NCI-H446 (cell line): ENCODE measurements at regions not wholly inside any gene's neighbourhood (a gene's known extent, or its start where the extent isn't known, plus 50 kb on each side); places are given as distances from the start of the nearest gene placed in this dataset.
"Not testable (repeated sequence)": the region's sequence is repeated elsewhere in the genome, so short reads cannot be mapped to it uniquely, and the experiment has no call there.

Experiments
- DNase-seq, 2 experiments: peaks; one replicate each; lab custom pipeline; 2025; lab: John Stamatoyannopoulos, UW

DNA sequence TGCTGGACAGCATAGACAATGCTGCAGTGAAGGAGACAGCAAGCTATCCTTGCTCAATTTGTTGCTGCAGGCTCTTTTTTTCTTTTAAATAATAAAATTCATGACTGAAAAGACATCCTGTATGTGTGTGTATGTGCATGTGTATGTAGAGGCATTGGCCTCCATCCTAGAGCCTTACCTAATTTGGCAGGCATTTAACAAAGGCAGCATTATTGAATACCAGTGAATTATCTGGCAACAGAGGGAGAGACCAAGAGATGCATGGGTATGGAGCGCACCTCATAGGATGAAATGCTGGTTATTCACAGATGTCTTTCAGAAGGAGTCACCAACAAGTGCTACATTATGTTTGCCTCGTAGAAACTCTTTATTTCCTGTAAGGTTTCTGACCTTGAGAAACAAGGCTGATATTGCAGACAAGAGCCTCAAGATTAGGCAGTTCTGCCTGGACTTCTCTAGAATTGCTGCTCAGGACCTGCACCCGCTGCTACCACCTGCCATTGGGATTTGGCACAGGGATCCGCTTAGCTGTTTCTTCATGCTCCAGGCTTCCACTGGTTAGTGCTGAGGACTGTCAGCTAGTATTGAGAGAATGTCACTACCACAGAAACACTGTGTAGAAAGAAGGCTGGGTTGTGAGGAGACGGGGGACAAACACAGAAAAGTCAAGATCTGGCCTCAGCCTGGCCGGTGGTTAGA is 247.7 kb upstream of the RFX3 start:
- no peak for DNase-seq

DNA sequence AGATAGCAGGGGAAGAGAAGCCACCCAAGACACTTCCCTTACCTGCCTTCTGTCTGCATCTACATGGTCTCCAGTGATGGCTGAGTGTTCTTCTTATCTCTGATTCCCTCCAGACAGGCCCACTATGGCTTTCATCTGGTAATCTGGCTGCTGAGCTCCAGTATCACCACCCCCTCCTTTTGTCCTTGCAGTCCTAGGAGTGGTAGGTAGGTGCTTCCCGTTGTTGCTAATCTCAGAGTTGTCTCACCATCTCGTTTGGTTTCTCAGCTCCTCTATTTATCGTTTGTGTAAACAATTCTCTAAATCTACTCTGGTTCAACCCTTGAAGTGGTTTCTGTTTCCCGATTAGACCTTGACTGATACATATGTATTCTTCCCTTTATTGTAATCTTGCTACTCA is 243.8 kb upstream of the RFX3 start:
- DNase-seq, result no peak

DNA sequence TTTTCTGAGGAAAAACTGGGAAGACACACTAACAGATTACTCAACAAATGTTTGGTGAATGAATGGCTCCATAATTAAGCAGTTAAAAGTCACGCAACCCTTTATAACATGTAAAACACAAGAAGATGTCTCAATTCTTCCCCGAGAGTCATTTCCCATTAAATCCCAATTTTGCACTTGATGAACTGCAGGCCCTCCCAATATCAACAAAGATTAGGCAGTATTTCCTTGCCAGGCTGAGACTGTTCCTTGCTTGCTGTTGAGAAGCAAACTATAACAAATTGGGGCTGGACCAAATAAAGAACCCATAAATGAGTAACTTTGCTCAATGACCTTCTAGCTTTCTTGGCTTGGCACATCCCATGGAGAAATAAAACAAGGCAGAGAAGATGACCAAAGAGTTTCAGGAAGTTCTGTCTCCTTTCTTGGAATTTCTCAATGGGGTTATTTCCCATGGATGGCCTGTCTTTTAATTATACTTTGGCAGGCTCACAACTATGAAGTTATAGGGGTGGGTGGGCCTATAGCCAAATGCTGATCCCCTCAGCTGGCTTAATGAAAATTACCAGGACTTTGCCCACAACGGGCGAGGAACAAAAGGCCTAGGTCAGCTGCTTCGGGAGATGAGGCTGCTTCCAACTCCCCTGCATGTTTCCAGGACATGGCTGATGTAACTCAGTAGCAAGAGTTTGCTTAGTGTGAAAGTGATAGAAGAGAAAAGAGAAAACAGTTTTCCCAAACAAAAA is 243.1 kb upstream of the RFX3 start:
- no peak for DNase-seq

DNA sequence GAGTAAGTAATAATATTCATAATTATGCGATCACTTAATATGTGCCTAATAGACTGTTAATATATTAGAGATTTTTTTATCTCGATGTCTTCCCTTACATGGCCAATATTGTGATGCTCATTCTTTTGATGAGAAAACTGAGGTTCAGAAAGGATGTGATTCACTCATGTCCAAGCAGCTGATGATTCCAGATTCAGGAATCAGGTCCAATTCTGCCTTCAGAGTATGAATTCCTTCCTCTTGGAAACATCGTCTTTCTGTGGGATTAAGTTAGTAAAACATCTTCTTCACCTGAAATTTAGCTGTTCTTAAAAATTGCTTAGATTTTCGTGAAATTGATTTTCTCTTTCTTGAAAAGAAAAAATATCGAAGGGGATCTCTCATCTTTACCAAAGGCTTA is 242.5 kb upstream of the RFX3 start:
- DNase-seq, result no peak

DNA sequence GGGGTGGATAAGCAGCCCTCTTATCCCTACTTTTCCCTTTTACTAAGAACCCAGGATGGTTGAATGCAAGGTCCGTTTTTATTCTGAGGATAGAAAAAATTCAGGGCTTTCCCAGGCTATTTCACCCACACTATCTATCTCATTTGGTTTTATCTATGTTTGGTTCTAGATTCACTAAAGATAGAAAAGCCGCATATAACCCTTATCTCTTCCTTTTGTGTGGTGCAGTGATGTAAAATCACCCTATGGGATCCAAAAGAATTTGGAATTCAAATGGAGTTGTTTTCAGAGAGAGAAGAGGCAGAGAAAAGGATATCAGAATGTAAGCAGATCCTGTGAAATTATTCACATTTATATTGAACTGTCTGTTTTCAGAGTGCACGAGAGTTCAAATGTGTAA is 236.3 kb upstream of the RFX3 start:
- DNase-seq, result no peak

DNA sequence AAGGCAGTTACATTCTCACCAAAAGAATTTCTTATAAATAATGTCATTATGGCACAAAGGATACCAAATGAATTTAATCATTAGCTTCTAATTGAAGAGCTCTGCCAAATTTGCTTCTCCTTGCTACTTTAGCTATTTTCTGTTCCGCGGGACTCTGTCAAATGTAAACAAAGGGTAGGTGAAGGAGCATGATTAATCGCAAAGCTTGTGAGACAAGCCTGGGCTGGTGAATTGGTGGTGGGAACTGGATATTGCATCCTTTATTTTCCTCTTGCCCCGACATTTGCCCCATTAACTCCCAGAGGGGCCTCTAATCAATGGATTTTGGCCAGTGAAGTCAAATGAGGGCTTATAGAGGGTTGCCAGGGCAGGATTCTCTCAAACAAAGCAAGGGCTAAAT is 234.2 kb upstream of the RFX3 start:
- DNase-seq, result peak in 1 of 2 experiments; percentile 17

DNA sequence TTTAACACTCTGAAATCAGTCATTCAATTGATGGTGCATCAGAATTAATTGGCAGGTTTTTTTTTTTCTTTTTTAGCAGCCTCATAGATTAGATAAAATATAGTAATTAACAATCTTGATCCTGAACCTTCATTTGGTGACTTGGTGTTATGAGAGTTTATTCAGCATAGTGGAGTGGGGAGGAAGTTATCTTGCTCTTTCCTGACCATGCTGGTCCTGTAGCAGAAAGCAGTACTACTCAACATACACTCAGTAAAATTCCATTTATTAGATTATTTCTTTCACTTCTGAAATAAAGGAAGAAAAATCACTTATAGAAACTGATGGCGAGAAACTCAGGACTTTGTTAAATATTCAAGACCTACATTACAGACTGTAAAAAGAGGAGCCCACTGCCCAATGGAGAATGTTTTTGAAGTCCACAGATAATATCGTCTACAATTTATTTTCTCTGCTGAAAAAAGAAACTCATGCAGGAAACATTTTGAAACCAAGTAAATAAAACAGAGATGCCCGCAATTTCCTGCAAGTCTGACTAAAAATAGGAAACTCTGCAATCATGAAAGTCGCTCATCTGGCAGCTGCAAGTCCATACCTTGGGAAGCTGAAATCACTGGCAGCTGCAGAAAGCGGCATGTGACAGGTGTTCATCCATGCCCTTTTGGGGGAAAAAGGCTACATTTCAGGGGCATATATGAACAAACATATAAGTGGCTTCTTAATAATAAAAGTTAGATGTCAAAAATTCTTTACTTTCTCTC is 233.2 kb upstream of the RFX3 start:
- DNase-seq, result no peak

DNA sequence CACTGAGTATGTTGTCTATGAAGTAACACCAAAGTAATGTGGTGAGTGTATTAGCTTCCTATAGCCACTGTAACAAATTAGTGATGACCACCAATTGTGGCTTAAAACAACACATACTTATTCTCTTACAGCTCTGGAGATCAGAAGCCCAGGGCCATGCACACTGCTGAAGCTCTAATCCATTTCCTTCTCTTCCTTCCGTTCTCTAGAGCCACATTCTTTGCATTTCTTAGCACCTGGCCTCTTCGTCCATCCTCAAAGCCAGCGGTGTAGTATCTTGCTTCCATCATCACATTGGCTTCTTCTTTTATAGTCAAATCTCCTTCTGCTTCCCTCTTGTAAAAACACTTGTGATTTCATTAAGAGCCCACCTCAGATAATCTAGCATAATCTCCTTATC is 230.3 kb upstream of the RFX3 start:
- DNase-seq, result no peak

DNA sequence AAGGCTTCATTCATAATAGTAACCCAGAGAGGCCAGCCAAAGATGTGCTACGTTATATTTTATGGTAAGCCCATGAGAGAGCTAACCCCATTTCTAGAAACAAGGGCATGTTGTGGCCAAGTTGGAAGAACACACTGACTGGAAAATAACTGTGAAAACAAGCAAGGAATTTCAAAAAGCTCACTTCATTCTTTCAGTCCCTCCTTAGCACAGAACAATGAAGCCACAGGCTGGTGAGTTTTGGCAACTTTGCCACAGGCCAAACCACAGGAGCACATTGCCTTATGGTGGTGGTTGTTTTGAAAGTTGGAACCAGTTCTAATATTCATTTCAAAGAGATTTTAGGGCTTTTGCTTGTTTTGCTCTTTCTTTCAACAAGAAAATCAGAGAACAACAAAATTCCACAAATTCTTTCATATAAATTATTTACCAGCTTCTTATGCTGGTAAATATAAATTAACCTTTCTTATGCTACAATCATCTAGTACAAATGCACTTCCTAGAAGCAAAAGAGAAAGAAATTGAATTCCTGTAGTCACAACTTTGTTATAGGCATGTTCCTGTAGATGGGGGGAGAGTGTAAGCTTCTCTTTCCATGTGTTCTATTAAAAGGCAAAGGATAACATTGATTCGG is 225.4 kb upstream of the RFX3 start:
- no peak for DNase-seq

DNA sequence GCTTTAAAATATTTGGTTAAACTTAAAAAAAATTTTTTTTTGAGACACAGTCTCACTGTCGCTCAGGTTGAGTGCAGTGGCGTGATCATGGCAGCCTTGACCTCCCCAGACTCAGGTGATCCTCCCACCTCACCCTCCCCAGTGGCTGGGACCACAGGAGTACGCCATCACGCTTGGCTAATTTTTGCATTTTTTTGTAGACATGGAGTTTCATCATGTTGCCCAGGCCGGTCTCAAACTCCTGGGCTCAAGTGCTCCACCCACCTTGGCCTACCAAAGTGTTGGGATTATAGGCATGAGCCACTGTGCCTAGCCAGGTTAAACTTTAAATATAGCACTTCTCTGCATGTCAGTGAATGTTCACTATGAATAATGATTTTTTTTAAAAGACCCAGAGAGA is 224.5 kb upstream of the RFX3 start:
- no peak for DNase-seq

DNA sequence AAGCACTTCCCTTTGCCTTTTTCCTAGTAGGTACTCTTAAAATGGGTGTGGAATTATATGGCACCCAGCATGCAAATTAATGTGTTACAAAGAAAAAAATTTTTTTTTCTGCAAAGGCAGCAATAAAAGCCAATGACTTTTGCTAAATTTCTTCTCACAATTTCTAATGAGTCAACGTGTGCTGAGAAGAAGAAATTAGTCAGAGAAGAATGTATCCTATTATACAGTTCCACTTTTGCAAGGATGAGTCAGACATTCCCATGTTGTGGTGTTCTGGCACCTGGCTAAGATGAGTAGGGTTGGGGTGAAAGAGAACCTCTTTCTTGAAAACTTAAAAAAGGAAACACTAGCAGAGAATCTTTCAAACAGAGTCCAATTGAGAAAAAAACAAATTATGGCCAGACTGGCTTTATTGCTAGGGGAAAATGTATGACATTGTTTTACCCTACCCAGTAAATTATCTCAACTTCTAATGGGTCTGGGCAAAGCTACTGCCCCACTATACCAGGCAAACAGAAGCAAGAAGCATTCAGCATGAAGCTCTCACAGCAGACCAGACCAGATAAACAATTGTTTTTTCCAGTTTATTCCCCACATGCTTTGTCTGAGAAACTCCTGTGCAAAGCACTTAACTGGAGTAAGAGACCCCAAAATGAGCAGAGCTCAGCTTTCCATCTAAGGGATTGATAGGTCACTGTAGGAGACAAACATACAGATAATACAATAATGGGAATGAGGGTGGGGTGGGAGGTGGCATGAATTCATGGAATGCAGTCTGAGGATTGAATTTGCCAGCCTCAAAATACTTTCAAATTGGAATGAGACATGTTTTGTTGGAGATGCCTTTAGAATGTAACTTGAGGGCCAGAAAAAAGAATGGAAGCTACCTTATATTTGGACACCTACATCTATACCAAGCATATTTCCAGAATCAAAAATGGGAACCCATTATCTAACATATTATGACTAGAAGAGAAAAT is 220.8 kb upstream of the RFX3 start:
- DNase-seq, result no peak

DNA sequence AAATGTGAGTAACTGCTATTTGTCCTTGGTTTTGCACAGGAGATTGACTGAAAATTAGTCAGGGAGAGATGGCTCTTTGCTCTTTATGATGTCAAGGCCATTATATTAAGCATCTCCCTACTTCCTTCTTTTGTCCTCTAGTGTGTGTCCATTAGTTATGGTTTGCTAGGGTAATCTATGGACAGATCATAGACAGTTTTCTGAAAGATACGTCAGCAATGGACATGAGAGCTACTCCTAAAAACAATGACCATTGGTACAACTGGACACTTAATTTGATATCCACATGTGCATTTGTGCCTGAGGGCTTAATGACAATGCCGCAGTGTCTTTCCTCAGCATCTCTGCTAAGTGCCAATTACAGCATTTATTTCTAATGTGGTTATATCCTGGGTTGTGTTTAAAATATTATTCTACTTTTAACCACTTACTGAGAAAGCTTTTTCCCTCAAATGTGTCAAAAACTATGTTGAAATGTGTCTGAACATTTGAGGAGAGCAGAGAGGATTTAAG is 218.2 kb upstream of the RFX3 start:
- DNase-seq, result no peak

DNA sequence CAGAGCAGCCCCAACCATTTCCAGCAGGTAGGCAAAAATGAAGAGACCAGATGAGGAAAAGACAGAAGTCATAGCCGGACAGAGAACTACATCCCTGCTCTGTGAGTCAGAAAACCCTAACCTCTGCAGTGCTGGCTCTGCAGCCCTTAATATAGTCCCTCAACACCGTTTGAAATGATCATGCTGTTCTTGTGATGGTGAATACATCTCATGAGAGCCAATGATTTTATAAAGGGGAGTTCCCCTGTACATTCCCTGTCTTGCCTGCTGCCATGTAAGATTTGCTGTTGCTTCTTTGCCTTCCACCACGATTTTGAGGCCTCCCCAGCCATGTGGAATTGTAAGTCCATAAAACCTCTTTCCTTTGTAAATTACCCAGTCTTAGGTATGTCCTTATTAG is 216.8 kb upstream of the RFX3 start:
- DNase-seq, result no peak

DNA sequence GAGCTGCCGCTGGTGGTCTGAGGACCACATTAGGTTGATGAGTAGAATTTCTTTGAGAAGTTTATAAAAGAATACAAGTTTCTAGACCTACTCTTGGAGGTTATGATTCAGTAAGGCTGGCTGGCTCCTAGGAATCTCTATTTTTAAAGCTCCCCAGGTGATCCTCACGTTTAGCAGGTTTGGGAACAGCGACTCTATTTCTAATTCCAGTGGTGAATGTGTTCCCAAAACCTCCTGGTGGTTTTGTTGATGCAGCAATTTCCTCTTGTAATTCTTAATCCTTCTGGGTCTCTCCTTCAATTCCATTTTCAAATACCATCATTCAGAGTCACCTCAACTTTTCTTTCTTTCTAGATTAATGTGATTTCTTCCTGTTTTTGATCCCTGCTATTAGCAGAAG is 215.9 kb upstream of the RFX3 start:
- DNase-seq, result no peak

DNA sequence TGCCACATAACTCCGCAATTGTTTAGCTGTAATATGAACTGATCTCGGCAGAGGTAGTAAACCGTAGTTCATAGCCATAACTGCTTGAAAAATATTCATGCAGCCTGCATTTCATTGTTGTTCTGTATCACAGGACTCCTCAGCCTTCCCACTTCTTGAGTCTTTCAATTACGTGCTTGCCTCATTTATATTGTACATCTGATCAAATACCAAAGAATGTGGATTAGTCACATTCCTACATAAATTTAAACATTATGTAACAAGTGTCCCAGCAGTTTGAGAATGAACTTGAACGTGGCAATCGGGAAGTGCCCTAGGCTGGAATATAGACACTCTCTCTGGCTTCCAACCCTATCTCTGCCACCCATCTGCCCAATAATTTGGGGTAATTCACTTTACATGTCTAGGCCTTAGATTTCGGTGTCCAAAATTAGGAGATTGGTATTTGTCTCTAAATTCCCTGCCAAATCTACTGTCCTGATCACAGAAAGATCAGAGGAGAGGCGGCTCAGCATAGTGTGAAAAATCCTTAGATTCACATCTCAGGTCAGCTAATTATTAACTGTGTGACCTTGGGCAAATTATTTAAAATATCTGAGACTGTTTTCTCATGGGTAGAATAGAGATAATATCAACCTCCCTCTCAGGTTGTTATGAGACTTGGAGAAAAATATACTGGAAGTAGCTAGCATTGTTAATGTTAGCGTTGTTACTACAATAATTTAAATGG is 215.1 kb upstream of the RFX3 start:
- no peak for DNase-seq

DNA sequence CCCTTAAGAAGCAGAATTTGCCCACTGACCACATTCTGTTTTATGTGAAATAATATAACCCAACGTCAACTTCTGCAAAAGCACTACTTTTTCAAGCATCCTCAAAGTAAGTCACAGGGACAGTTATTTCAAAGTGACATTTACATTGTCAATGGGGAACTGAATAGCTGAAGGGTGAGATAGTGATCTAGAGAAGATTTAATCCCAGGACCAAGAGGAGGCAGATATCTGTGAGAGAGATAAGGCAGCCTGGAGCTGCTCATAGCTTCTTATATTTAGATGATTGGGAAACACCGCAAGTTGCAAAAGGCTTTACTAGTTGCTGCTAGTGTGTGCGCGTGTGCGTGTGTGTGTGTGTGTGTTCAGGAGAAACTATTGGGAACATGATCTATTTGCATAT is 210.4 kb upstream of the RFX3 start:
- DNase-seq, result no peak

DNA sequence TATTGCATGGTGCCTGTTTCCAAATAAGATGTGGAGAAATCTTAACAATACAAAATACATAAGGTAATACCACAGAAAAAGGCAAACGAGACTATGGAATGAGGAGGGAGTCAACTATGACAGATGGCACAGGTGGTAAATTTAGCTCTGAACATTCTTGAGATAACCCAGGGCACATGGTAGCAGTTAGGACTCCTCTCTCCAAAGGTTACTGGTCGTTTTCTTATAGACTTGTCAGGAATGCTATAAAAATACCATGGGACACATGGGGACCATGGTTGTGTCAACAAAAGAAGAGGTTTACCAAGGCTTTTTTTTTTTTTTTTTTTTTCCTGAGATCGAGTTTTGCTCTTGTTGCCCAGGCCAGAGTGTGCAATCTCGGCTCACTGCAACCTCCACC is 209.4 kb upstream of the RFX3 start:
- no peak for DNase-seq

DNA sequence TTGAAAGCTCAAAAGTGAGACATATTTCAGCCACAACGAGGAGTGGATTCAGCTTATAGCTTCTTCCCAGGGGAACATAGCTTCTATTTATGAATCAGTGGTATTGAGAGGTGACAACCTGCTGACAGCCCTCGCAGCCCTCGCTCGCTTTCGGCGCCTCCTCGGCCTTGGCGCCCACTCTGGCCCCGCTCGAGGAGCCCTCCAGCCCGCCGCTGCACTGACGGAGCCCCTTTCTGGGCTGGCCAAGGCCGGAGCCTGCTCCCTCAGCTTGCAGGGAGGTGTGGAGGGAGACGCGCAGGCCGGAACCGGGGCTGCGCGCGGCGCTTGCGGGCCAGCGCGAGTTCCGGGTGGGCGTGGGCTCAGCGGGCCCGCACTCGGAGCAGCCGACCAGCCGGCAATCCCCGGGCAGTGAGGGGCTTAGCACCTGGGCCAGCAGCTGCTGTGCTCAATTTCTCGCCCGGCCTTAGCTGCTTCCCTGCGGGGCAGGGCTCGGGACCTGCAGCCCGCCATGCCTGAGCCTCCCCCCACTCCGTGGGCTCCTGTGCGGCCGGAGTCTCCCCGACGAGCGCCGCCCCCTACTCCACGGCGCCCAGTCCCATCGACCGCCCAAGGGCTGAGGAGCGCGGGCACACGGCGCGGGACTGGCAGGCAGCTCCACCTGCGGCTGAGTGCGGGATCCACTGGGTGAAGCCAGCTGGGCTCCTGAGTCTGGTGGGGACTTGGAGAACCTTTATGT is 207.9 kb upstream of the RFX3 start:
- not testable (repeated sequence) for DNase-seq

DNA sequence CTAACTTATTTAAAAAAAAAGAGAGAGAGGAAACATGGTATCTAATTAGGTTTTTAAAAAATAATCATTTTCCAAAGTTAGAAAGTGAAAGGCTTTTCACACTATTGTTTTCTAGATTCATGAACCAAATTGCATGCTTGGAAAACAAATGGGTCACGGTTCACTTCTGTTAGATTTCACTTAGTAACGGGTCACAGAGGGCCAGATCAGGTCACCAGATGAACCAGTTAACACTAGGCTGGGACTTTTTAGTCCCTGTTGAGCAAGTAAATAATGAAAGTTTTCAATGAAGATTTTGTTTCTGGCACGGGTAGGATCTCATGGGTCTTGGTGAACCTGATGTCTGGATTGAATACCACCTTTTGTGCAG is 207.2 kb upstream of the RFX3 start:
- DNase-seq, result no peak
